Hepatic stellate cell (primary cell): ENCODE measurements at regions not wholly inside any gene's neighbourhood (a gene's known extent, or its start where the extent isn't known, plus 50 kb on each side); places are given as distances from the start of the nearest gene placed in this dataset.

Source experiments
- DNase-seq: peaks from one replicate; pipeline ENCODE4 v3.0.0; 2011; ENCODE audit warnings: low spot score

DNA sequence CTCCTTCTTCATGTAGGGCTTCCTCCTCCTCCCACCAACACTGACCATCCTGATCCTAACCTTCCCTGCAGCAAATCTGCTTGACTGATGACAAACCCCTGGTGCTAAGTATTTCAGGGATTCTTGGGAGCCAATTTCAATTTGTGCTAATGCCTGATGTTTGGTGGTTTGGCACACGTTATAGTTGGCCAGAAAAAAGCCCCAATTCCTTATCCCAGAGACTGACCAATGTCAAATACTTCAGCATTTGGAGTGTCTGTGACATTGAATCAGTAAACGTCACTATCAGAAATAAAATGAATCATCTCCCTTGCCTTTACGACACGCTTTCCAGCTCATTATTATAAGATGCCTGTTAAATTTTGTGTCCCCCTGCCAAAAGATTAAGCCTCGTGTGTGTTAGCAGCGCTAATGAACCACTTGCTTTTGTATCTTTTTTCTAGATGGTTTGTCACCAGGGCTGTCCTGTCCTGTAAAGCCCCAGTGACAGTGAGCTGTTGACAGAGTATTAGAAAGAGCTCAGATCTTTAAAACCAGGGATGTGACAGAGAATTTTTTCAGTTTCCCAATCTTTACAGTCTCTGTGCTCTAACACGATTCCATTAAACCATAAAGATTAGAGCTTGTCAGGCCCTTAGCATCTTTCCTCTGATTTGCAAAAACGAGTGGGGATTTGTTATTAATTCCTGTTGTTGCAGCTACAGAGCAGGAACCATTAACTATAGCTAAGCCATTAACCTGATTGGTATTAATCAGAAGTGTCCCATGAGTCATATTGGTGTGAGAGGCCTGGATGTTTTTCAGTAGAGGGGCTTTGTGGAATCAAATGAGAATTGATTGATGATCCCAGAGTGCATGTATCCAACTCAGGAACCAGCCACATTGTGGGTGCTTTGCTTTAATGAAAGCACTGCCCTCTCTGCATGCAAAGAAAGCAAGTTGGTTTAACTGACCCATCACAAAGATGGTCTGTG is 665.1 kb upstream of the PLXNA2 start:
- no peak for DNase-seq

- no peak for DNase-seq
Observed at GRCh38 chr1:208910161-208910560, 666.0 kb upstream of the PLXNA2 start.

DNA sequence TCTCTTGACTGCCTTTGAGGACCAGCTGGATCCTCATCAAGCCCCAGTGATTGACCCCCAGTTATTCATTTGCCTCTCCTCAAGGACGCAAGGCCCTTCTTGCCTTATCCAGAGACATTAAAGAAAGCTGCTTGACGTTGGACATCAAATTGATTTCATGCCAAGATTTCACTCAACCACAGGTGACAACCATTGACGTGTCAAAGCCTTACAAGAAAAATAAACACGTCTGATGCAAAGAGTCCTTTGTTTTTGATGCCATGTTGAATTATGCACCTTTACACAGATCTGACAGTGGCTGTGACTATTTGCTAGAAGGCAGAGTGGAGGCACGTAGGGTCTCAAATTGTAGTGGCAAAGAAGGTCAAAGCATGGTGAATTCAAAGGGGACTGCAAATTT is 666.2 kb upstream of the CAMK1G start:
- DNase-seq = no peak

DNA sequence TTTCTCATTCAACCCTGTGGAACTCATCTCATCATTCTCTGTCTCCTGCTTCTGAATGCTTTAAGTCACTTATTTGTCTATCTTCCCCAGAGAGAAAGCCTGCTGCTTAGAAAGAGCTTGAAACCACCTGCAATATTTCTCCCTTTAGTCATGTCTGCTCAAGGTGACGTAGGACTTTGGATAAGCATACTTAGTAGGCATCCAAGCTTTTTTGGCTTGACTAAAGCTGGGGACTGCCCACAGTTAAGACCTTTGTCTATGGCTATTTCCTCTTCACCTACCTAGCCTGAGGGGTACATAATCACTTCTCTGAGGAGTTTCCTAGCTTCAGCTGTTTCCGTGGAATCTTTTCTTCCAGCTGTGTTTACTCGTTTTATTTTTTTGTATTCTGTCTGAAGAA is 665.8 kb upstream of the CAMK1G start:
- DNase-seq = no peak

DNA sequence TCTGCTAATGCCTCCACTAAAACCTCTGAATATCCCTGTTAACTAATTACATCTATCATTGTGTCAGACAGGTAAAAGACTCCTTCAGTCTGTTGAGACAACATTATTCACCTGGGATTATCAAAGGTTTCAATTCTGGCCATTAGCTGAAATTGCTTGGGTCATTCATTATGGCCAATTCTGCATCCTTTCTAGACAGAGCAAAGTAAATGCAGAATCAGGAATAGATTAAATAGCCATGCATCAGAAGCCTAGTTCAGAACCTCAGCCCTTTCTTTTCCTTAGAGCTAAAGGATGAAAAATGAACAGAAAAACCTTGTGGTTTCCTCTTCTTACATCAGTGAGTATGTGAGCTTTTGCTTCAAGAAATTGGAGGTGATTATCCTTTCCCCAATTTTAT is 665.4 kb upstream of the CAMK1G start:
- no peak for DNase-seq

- DNase-seq = no peak
Observed at GRCh38 chr1:208919371-208919770, 664.1 kb upstream of the CAMK1G start.

- DNase-seq = no peak
Observed at GRCh38 chr1:208921259-208921658, 662.3 kb upstream of the CAMK1G start.

DNA sequence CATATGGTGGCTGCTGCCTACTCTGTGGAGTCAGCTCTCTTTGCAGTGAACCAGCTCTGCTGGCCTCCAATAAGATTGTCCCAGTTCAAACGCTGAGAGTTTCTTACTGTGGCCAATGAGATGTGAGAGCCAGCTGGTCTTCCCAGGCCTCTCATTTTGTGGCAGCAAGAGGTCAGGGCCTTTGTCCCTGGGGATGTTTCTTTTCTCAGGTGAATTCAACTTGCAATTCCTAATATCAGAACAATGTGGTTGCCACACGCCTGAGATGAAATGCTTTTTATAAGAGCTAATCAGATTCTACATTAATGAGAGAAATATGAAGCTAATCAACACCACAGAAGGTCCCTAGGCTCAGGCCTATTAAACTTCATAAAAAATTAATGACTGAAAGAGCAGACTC is 660.1 kb upstream of the CAMK1G start:
- no peak for DNase-seq

DNA sequence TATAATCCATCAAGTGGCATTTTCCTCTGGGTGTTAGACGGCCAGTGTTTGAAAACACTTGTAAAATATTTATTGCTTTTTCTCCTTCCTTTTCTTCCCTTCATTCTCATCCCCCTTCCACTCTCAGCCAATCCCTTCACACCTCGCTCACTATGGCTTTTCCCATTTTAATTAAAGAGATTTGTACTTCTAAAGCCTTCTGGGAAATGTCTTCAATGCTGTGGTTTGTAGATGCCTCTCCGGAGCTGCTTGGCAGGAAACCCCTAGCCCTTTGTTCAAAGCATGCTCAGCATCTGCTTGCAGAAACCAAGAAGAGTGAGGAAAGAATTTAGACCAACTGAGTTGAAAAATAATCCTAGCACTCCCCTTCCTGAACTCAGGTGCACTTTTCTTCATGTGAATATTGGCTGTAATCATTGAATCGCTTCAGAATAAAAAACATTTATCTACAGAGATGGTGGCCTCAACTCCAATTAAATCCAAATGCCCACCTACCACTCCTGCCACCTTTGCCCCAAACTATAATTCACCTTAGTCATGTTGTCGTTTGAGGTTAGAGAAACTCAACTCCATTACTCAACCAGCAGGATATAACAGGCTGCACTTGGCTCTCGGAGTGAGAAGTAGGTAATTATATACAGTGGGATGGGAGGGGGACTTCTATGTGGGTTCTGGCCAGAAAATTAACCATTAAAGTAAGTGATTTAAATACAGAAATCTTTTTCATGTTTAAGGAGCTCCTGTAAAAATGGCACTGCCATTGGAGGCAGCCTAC is 659.4 kb upstream of the CAMK1G start:
- DNase-seq = no peak

- DNase-seq = no peak
Observed at GRCh38 chr1:208924928-208925327, 658.6 kb upstream of the CAMK1G start.

DNA sequence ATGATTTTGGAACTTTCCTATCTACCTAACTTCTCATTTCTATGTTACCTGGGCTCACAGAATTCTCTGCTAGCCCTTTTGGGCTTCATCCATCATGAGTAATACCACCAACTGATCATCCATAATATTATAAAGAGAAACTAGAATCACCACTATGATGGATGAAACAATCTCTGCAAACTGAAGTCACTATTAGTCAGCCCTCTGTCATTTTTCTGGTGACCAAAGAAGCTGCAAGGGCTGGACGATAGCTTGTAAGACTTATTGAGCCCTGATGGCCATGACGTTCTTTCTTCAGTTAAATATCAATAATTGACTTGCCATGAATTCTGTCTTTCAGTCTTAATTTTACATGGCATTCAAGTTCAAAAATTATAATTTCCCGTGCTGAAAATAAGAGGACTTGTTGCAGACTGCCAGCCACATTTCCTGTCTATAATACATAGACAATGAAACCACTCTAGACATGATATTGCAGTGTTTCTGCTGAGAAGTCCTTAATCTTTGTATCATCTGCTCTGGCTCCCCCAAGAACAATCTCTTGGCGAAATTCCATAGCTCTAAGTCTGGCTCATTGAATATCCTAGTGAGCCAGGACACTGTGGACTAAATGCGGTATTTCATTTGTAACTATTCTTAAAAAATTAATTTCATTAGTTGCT is 655.0 kb upstream of the CAMK1G start:
- no peak for DNase-seq

DNA sequence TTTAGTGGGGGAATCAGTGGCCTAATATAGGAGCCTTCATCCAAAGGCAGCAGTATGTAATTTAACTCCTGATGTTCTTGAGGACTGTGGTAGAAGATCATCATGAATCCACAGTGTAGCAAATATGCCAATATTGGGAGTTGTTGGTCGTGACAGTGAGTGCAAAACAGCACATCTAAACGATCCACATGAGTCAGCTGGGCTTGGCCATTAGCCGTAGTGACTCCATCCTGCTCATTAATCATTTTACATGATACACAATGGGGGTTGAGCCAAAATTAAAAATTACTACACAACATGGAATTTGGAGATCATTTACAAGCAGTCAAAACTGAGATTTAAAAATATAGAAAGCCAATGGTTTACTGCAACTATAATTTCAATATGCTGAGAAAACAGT is 653.9 kb upstream of the CAMK1G start:
- DNase-seq = no peak

GRCh38 chr1:208931936-208932335 is 651.6 kb upstream of the CAMK1G start:
- no peak for DNase-seq

DNA sequence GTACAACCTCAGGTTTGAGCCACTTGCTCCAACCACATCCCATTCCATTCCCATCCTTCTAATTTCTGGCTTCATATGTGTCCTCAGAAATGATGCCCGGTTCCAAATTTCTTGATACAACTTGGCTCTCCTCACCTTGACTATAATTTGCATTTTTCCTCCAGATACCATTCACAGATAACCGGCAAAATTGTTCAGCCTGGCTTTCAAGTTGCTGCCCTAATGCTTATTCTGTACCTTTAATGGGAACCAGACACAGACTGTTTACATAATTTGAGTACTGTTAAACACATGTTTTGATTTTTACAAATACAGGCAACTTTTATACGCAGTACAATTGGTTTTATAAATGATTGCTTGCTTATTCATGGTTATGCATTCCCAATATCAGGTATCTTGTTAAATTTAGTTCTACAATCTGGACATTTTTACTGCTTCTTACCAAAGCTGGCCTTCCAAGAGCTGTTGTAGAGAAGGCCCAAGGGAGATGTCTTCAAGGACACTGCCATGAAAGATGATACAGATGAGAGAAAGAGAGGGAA is 649.5 kb upstream of the CAMK1G start:
- no peak for DNase-seq

DNA sequence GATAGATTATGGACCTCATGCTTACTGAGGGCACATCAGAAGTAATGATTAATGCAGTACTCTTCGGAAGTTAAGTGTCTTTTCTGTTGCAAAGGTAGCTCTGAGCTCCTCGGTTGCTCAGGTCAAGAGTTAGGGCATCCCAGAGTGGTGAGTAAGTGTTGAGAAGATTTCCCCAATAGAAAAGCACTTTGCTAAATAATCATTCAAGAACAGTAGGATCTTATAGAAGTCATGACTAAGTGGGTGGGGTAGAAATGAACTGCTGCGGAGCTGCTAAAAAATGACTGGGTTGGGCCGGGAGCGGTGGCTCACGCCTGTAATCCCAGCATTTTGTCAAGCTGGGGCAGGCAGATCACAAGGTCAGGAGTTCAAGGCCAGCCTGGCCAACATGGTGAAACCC is 648.6 kb upstream of the CAMK1G start:
- no peak for DNase-seq

DNA sequence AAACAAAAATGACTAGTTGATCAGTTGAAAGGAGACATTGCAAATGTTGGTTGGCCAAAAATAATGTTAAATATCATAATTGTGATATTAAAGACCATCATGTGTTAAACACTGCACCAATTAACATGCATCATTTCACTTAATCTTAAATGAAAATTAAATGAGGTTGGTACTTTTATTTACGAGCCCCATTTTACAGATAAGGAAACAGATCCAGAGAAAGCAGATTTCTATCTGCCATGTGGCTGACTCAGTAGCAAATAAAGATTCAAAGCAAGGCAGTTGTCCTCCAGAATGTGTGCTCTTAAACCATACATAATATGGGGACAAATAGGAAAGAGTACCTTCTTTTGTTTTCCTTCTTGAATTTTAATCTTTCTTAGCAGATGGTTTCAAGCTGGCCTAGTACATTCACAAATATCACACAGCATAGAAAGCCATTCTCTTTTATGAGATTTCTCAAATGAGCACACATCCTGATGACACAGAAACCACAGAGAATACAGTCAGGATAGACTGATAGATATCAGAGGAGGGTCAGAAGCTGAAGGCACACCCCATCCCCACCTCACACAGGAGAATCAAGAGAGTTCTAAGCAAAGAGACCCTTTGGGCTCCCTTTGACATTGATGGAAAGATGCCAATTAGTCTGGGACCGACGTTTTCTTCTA is 647.9 kb upstream of the CAMK1G start:
- no peak for DNase-seq

DNA sequence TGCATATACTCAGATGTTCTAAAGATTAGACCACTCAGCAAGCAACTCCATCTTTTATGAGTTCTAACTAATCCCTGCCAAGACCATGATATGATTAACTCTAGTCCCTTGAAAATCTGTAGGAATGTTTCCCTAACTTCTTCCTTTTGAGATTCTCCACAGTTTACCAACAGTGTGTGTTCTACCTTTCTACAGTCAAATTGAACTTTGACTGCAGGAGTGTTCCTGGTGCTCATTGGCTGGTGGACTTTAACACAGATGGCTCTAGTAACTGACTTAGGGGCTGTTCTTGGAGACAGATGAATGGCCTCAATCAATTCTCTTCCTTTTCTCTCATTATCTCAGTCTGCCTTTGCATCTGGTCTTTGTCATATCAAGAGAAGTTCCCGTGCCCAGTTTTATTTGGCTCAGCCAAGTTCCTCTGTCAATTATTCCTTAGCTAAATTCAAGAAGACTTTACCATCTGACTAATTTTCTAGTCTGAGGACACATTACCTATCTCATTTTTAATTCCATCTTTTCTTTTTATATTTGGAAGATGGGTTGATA is 643.9 kb upstream of the CAMK1G start:
- no peak for DNase-seq

DNA sequence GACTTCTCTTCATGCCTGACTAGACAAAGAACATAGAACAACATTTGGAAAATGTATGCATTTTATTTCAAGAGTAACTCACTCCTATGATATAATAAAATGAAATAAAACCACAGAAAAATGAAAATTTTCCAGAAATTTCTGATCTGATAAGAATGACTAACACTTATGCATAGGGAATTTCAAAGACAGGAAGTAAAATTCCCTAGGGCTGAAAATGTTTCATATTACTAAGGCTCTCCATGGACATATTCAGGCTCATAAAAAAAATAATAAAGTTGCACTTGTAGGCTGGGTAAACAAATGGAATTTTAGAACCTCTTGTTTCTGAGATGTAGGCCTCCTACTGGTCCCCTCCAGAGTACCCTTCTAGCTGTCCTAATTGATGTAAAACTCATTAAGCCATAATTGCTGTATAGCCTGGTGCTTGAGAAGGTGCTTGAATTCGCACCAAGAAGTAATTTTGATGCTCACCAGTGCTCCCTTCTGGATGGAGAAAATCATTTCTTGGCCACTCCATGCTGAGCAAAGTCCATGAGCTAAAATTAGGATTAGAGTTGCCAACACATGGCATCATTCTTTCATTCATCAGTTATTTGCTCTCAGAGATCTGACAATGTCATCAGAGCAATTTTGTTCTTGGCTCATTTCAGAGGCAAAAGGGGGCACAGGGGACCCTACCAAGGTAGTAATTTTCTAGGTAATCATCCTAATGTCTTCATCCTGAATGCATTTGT is 641.0 kb upstream of the CAMK1G start:
- no peak for DNase-seq

DNA sequence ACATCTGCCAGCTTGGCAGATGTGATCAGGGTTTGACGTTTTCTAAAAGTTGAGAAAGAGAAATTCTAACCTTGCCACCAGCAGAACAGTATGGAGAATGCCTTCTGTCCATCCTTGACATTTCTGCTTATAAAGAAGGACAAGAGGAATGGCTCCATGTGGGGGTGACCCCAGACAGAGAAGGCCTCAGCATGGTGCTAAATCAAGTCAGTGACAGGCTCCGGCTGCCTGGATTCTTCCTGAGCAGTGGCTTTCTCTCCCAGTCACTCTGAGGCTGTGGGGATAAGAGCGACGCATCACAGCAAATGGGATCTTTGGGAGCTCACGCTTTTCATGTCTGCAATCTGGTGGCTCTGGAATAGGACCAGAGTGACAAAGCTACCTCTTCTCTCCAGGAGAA is 640.2 kb upstream of the CAMK1G start:
- DNase-seq = no peak

DNA sequence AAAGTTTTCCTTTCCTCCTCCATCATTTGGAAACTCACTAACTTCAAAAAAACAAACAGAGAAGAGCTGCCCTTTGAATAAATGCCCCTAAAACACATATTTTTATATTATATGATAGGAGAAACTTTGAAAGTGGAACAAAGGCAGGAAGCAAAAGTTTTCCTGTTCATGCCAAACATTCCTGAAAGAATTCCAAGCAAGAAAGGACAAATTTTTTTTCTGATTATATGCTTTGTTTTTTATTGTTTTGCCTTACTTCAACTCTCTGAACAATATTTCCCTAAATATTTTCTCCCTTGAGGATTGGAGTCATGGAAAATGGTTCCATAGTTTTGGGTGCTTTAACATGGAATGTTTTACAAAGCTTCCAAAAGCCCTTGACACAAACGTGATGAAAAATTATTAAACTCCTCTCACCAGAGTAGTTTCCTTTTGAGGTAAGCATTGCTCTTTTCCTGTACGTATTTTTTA is 638.5 kb upstream of the CAMK1G start:
- no peak for DNase-seq

- DNase-seq = no peak
Observed at GRCh38 chr1:208950206-208950605, 633.3 kb upstream of the CAMK1G start.
